Activated B cell treated with CpG ODN at 0.5 μM for 24 hours (primary cell): ENCODE measurements at regions not wholly inside any gene's neighbourhood (a gene's known extent, or its start where the extent isn't known, plus 50 kb on each side); places are given as distances from the start of the nearest gene placed in this dataset.

Source experiments
- ATAC-seq: fragments of 200-7000 bp; cut with Tn5 transposase; one replicate; pipeline ENCODE4 v1.10.0; 2021; ENCODE audit warnings: low read depth, mild to moderate bottlenecking, moderate library complexity
- CTCF ChIA-PET: fragments of 350-600 bp; sonication (Branson Sonifier 250); formaldehyde crosslinking; loops from one replicate; lab custom pipeline; 2021; ENCODE audit warnings: antibody characterized with exemption; lab: Charles Lee
- POLR2A ChIA-PET: fragments of 350-600 bp; sonication (Branson Sonifier 250); formaldehyde crosslinking; loops from one replicate; lab custom pipeline; 2021; ENCODE audit warnings: antibody characterized with exemption; lab: Charles Lee
- DNase-seq: peaks from one replicate; pipeline ENCODE4 v3.0.0; 2022
- H3K27ac Mint-ChIP-seq: one replicate; pipeline ENCODE4 v1.8.0; 2020; ENCODE audit warnings: mixed read lengths
- H3K27me3 Mint-ChIP-seq: one replicate; pipeline ENCODE4 v1.8.0; 2021; ENCODE audit warnings: mixed read lengths
- H3K36me3 Mint-ChIP-seq: one replicate; pipeline ENCODE4 v1.8.0; 2021; ENCODE audit warnings: low read depth, mixed read lengths
- H3K4me1 Mint-ChIP-seq: one replicate; pipeline ENCODE4 v1.8.0; 2021; ENCODE audit warnings: mixed read lengths
- H3K4me3 Mint-ChIP-seq: one replicate; pipeline ENCODE4 v1.8.0; 2020; ENCODE audit warnings: mild to moderate bottlenecking, mixed read lengths
- H3K9me3 Mint-ChIP-seq: one replicate; pipeline ENCODE4 v1.8.0; 2020; ENCODE audit warnings: mixed read lengths
- CTCF ChIP-seq: fragments of 200-600 bp; IDR thresholded peaks from one replicate; pipeline ENCODE4 v1.8.0; 2022; ENCODE audit warnings: antibody characterized with exemption, mild to moderate bottlenecking
- intact Hi-C: fragments of 100-400 bp; cut with micrococcal nuclease; formaldehyde crosslinking; loops from one replicate; pipeline ENCODE4 v1.15.1; 2024

- no peak for TF ChIP-seq CTCF
- Mint-ChIP-seq H3K36me3 (no peaks in the 10 kb centered on the region), H3K4me1 (no peaks in the 10 kb centered on the region), H3K9me3 (no peaks in the 10 kb centered on the region), H3K27me3 (peaks cover 6% of the 10 kb centered on the region), H3K4me3 (no peak overlapping the region), H3K27ac (no peak overlapping the region)
- DNase-seq (no peak), ATAC-seq (no peak)
- intact Hi-C loops: no loop called here
- CTCF ChIA-PET: interaction anchor here (1.5 kb wide), 1 partner anchor 14 kb away, joined by 3 read pairs; no protein-coding TSS in a partner anchor
- POLR2A ChIA-PET: no interaction called here
Observed at GRCh38 chr2:234625626-234626250, 128.9 kb upstream of the ARL4C start.

GRCh38 chr2:234623521-234623991 lies 126.7 kb upstream of the ARL4C start:
- ChIA-PET CTCF (no interaction called here), POLR2A (no interaction called here)
- DNase-seq (no peak), ATAC-seq (no peak)
- Mint-ChIP-seq H3K27ac (no peak overlapping the region), H3K36me3 (no peaks in the 10 kb centered on the region), H3K27me3 (no peaks in the 10 kb centered on the region), H3K4me1 (peaks cover 6% of the 10 kb centered on the region), H3K4me3 (no peak overlapping the region), H3K9me3 (no peaks in the 10 kb centered on the region)
- intact Hi-C loops: no loop called here
- TF ChIP-seq CTCF: no peak

GRCh38 chr2:234621120-234621519 lies 124.2 kb upstream of the ARL4C start:
- intact Hi-C loops: no loop called here
- CTCF ChIA-PET: no interaction called here
- H3K4me1 Mint-ChIP-seq: peaks cover 6% of the 10 kb centered on the region
- no peak overlapping the region for H3K4me3 Mint-ChIP-seq
- DNase-seq: no peak
- no peak for ATAC-seq
- no peaks in the 10 kb centered on the region for H3K9me3 Mint-ChIP-seq
- POLR2A ChIA-PET: no interaction called here
- no peak for TF ChIP-seq CTCF
- H3K27me3 Mint-ChIP-seq: no peaks in the 10 kb centered on the region
- H3K36me3 Mint-ChIP-seq: no peaks in the 10 kb centered on the region
- no peak overlapping the region for H3K27ac Mint-ChIP-seq

- Mint-ChIP-seq H3K27me3 (no peaks in the 10 kb centered on the region), H3K4me3 (no peak overlapping the region), H3K4me1 (peaks cover 6% of the 10 kb centered on the region), H3K9me3 (no peaks in the 10 kb centered on the region), H3K27ac (no peak overlapping the region), H3K36me3 (no peaks in the 10 kb centered on the region)
- intact Hi-C loops: no loop called here
- DNase-seq (no peak), ATAC-seq (no peak)
- ChIA-PET CTCF (no interaction called here), POLR2A (no interaction called here)
- no peak for TF ChIP-seq CTCF
Observed at GRCh38 chr2:234620018-234620417, 123.1 kb upstream of the ARL4C start.

GRCh38 chr2:234615643-234616356 lies 118.9 kb upstream of the ARL4C start:
- no peak for DNase-seq
- ATAC-seq: no peak
- intact Hi-C loops: no loop called here
- CTCF ChIA-PET: no interaction called here
- POLR2A ChIA-PET: interaction anchor here (0.5 kb wide), 1 partner anchor 97 kb away, joined by 3 read pairs; no protein-coding TSS in a partner anchor
- Mint-ChIP-seq H3K4me1 (peaks cover 6% of the 10 kb centered on the region), H3K27ac (no peak overlapping the region), H3K36me3 (no peaks in the 10 kb centered on the region), H3K9me3 (peaks cover 5% of the 10 kb centered on the region), H3K27me3 (peaks cover 7% of the 10 kb centered on the region), H3K4me3 (no peak overlapping the region)
- TF ChIP-seq CTCF: no peak
